ENCODE measurements at regions not wholly inside any gene's neighbourhood (a gene's known extent, or its start where the extent isn't known, plus 50 kb on each side); places are given as distances from the start of the nearest gene placed in this dataset.

GRCh38 chr1:42046761-42047507 is 106.3 kb upstream of the GUCA2B start:
- no peak for TF ChIP-seq EZH2 (IDR thresholded peaks at IDR 0.05; ENCODE audit: insufficient read depth, poor library complexity, severe bottlenecking)
- no peak for TF ChIP-seq EZH2phosphoT487 (IDR thresholded peaks at IDR 0.05; ENCODE audit: insufficient read depth, low read depth)

Data from GM23248 (cell line).